ENCODE measurements at regions not wholly inside any gene's neighbourhood (a gene's known extent, or its start where the extent isn't known, plus 50 kb on each side); places are given as distances from the start of the nearest gene placed in this dataset.

GRCh38 chr4:73676136-73676535, 55.9 kb upstream of the RASSF6 start:
- TF ChIP-seq, protein P1, sequence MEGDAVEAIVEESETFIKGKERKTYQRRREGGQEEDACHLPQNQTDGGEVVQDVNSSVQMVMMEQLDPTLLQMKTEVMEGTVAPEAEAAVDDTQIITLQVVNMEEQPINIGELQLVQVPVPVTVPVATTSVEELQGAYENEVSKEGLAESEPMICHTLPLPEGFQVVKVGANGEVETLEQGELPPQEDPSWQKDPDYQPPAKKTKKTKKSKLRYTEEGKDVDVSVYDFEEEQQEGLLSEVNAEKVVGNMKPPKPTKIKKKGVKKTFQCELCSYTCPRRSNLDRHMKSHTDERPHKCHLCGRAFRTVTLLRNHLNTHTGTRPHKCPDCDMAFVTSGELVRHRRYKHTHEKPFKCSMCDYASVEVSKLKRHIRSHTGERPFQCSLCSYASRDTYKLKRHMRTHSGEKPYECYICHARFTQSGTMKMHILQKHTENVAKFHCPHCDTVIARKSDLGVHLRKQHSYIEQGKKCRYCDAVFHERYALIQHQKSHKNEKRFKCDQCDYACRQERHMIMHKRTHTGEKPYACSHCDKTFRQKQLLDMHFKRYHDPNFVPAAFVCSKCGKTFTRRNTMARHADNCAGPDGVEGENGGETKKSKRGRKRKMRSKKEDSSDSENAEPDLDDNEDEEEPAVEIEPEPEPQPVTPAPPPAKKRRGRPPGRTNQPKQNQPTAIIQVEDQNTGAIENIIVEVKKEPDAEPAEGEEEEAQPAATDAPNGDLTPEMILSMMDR (IDR thresholded peaks at IDR 0.05): no peak
- TF ChIP-seq ZFX (IDR thresholded peaks at IDR 0.05; ENCODE audit: borderline replicate concordance): no peak

All from 22Rv1 (cell line).